Endothelial cell (in vitro differentiated cells): ENCODE measurements at regions not wholly inside any gene's neighbourhood (a gene's known extent, or its start where the extent isn't known, plus 50 kb on each side); places are given as distances from the start of the nearest gene placed in this dataset.

Experiments
- DNase-seq: peaks from one replicate; pipeline ENCODE4 v3.0.0; 2021; ENCODE audit warnings: low spot score
- H3K27ac Mint-ChIP-seq: one replicate; pipeline ENCODE4 v1.8.0; 2021; ENCODE audit warnings: mixed read lengths, inconsistent platforms; ENCODE audit not compliant: unreplicated experiment
- H3K27me3 Mint-ChIP-seq: one replicate; pipeline ENCODE4 v1.8.0; 2021; ENCODE audit warnings: mild to moderate bottlenecking, moderate library complexity, mixed read lengths, inconsistent platforms; ENCODE audit not compliant: unreplicated experiment
- H3K36me3 Mint-ChIP-seq: one replicate; pipeline ENCODE4 v1.8.0; 2021; ENCODE audit warnings: mild to moderate bottlenecking, low read depth, mixed read lengths, inconsistent platforms; ENCODE audit not compliant: unreplicated experiment
- H3K4me1 Mint-ChIP-seq: one replicate; pipeline ENCODE4 v1.8.0; 2021; ENCODE audit warnings: mild to moderate bottlenecking, mixed read lengths, inconsistent platforms; ENCODE audit not compliant: unreplicated experiment
- H3K4me3 Mint-ChIP-seq: one replicate; pipeline ENCODE4 v1.8.0; 2021; ENCODE audit warnings: mild to moderate bottlenecking, mixed read lengths, inconsistent platforms; ENCODE audit not compliant: unreplicated experiment
- H3K9me3 Mint-ChIP-seq: one replicate; pipeline ENCODE4 v1.8.0; 2021; ENCODE audit warnings: mixed read lengths, inconsistent platforms; ENCODE audit not compliant: unreplicated experiment
- TF ChIP-seq, protein P1 (sequence below): fragments of 200-600 bp; sonication (generic); IDR thresholded peaks from one replicate; pipeline ENCODE4 v1.5.0; 2021; ENCODE audit warnings: antibody characterized with exemption; ENCODE audit not compliant: unreplicated experiment

DNA sequence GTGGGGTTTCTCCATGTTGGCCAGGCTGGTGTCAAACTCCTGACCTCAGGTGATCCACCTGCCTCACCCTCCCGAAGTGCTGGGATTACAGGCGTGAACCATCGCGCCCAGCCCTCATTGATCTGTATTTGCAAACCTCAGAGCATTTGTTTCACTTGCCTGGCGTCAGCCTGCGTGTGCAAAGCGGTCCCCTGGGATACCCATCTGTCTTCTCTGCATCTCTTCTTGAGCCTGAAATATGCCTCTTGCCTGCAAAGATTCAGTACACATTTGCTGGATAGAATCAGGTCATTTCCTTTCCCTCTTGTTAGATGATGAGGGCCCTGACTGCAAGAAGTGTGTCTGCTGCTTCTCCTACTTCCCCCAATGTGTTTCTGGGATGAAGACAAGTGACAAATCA, 1291.0 kb downstream of the TBC1D22A start:
- Mint-ChIP-seq H3K4me1 (peaks cover 9% of the 10 kb centered on the region), H3K4me3 (no peak overlapping the region), H3K27me3 (peaks cover 9% of the 10 kb centered on the region), H3K9me3 (no peaks in the 10 kb centered on the region), H3K36me3 (no peaks in the 10 kb centered on the region), H3K27ac (no peak overlapping the region)
- TF ChIP-seq, protein P1, sequence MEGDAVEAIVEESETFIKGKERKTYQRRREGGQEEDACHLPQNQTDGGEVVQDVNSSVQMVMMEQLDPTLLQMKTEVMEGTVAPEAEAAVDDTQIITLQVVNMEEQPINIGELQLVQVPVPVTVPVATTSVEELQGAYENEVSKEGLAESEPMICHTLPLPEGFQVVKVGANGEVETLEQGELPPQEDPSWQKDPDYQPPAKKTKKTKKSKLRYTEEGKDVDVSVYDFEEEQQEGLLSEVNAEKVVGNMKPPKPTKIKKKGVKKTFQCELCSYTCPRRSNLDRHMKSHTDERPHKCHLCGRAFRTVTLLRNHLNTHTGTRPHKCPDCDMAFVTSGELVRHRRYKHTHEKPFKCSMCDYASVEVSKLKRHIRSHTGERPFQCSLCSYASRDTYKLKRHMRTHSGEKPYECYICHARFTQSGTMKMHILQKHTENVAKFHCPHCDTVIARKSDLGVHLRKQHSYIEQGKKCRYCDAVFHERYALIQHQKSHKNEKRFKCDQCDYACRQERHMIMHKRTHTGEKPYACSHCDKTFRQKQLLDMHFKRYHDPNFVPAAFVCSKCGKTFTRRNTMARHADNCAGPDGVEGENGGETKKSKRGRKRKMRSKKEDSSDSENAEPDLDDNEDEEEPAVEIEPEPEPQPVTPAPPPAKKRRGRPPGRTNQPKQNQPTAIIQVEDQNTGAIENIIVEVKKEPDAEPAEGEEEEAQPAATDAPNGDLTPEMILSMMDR: no peak
- no peak for DNase-seq

DNA sequence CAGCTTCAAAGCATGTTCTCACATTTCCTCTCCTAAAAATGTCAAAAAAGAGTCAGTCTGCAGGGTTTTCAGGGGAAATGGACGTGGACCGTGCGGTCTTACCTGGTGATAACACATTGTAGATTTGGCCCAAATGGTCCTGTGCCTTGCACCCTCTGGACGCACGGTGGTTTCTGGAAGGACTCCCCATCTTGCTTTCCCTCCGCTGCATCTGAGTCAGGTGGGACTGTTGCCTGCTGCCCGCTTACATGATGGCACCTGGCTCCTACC, 1290.1 kb downstream of the TBC1D22A start:
- Mint-ChIP-seq H3K9me3 (no peaks in the 10 kb centered on the region), H3K36me3 (no peaks in the 10 kb centered on the region), H3K27ac (no peak overlapping the region), H3K27me3 (peaks cover 4% of the 10 kb centered on the region), H3K4me3 (no peak overlapping the region), H3K4me1 (peaks cover 9% of the 10 kb centered on the region)
- TF ChIP-seq, protein P1: no peak
- no peak for DNase-seq

DNA sequence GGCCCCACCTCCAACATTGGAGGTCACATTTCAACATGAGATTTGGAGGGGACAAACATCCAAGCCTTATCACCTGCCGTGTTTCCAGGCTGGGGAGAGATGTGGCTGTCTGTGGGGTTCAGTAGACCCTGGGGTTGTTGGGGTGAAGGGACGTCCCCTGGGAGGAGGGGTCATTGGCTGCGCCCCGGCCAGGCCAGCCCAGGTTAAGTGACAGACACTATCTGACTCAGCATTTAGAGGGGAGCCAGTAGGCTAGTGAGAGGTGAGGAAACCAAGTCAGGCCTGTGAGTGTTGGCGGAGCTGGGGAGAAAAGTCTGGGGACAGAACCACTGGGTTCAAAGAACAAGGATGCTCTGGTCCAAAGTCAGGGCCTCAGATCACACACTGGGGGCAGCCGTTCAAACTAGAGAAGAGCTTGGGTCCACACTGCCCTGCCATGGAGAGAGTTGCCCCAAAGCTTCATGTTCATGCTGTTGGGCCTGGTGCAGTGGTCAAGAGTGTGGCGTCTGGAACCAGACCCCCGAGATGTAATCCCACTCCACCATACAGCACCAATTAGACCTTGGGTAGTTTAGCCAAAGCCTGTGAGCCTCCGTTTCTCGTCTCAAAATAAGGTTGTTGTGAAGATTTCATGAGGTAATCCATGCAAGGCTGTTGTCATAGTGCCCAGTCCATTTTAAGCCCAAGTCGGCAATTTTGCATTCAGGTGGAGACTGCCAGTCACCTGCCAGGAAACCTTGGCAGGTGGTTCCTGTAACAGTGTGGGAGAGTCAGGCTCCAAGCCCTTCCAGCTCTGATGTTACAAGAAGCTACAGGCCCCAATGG, 1289.6 kb downstream of the TBC1D22A start:
- Mint-ChIP-seq H3K36me3 (no peaks in the 10 kb centered on the region), H3K27ac (no peak overlapping the region), H3K4me3 (no peak overlapping the region), H3K4me1 (peaks cover 9% of the 10 kb centered on the region), H3K27me3 (peaks cover 4% of the 10 kb centered on the region), H3K9me3 (no peaks in the 10 kb centered on the region)
- TF ChIP-seq, protein P1: no peak
- DNase-seq: no peak

DNA sequence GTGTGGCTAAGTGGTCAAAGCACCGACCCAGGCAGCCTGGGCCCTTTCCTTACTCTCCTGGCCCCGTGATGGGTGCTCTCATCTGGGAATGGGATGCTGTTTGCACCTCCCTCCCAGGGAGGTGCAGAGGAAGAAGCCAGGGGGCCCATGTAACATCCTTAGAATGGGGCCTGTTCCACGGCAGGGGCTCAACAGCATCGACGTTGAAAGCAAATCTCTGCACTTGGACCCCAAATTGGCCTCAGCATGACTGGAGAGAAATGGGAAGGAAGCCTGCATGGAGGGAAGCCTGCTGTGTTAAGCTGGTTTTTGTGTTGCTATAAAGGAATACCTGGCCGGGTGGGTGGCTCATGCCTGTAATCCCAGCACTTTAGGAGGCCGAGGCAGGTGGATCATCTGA, 1288.4 kb downstream of the TBC1D22A start:
- H3K27me3 Mint-ChIP-seq: peaks cover 4% of the 10 kb centered on the region
- H3K27ac Mint-ChIP-seq: no peak overlapping the region
- DNase-seq: no peak
- H3K9me3 Mint-ChIP-seq: no peaks in the 10 kb centered on the region
- no peak overlapping the region for H3K4me3 Mint-ChIP-seq
- TF ChIP-seq, protein P1: no peak
- H3K36me3 Mint-ChIP-seq: no peaks in the 10 kb centered on the region
- H3K4me1 Mint-ChIP-seq: peaks cover 9% of the 10 kb centered on the region

DNA sequence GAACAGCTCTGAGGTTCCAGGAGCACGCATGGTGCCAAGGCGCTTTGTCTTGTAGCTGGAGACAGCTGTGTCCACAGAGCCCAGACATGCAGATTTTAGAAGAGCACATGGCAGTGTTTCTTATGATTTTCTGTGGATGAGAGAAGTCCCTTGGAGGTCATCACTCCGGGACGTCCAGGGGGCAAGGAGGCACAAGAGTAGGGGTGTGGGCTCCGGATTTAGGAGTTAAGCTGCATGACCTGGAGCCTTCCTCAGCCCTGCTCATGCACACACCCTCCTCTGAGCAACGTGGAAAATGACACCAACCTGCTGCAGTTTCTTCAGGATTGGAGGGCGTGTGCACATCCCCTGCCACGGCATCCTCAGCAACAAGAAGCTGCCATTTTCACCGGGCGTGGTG, 1286.7 kb downstream of the TBC1D22A start:
- Mint-ChIP-seq H3K4me1 (peaks cover 4% of the 10 kb centered on the region), H3K9me3 (no peaks in the 10 kb centered on the region), H3K4me3 (no peak overlapping the region), H3K36me3 (no peaks in the 10 kb centered on the region), H3K27me3 (peaks cover 4% of the 10 kb centered on the region), H3K27ac (no peak overlapping the region)
- TF ChIP-seq, protein P1: no peak
- no peak for DNase-seq
